ENCODE measurements at regions not wholly inside any gene's neighbourhood (a gene's known extent, or its start where the extent isn't known, plus 50 kb on each side); places are given as distances from the start of the nearest gene placed in this dataset.

DNA sequence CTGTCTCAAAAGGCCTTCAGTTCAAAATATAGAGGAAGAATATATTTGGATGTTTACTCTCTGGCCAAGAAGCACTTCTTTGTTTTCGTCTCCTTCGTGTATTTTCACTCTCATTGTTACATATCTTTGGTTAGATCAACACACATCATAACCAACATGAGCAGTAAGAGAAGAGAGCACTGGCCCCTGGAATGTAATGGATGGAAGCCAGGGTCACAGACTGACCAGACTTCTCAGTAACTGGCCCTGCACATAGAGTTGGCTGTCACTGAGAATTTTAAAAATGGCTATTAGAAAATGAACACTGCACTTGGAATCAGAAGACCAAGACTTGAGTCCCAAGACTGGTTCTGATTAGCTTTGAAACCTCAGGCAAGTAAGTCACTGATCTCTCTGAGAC lies 215.9 kb upstream of the RRP15 start:
- ChIA-PET RAD21 (ENCODE audit: unreplicated experiment) (no interaction called here), CTCF (interaction anchor here (0.9 kb wide), 1 partner anchor 14 kb away, joined by 3 read pairs; no protein-coding TSS in a partner anchor), SMC1A (ENCODE audit: uncharacterized antibody, unreplicated experiment) (interaction anchor here (0.8 kb wide), 1 partner anchor 73 kb away, joined by 3 read pairs; no protein-coding TSS in a partner anchor), POLR2A (no interaction called here)
- intact Hi-C loops (cut with micrococcal nuclease; ENCODE audit: unreplicated experiment) (no loop called here), in situ Hi-C loops (cut with MboI) (no loop called here)
- TF ChIP-seq YBX1 (IDR thresholded peaks at IDR 0.05), result no peak
- no peak for TF ChIP-seq IKZF1 (conservative IDR thresholded peaks at IDR 0.05)
- TF ChIP-seq, protein P1, sequence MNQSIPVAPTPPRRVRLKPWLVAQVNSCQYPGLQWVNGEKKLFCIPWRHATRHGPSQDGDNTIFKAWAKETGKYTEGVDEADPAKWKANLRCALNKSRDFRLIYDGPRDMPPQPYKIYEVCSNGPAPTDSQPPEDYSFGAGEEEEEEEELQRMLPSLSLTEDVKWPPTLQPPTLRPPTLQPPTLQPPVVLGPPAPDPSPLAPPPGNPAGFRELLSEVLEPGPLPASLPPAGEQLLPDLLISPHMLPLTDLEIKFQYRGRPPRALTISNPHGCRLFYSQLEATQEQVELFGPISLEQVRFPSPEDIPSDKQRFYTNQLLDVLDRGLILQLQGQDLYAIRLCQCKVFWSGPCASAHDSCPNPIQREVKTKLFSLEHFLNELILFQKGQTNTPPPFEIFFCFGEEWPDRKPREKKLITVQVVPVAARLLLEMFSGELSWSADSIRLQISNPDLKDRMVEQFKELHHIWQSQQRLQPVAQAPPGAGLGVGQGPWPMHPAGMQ (IDR thresholded peaks at IDR 0.05; ENCODE audit: borderline replicate concordance), result no peak
- TF ChIP-seq POU2F2 (IDR thresholded peaks at IDR 0.05; ENCODE audit: borderline replicate concordance, low read depth, low read length), result no peak
- TF ChIP-seq RUNX3 (IDR thresholded peaks at IDR 0.05; ENCODE audit: low read length), result no peak
- TF ChIP-seq, protein P2, sequence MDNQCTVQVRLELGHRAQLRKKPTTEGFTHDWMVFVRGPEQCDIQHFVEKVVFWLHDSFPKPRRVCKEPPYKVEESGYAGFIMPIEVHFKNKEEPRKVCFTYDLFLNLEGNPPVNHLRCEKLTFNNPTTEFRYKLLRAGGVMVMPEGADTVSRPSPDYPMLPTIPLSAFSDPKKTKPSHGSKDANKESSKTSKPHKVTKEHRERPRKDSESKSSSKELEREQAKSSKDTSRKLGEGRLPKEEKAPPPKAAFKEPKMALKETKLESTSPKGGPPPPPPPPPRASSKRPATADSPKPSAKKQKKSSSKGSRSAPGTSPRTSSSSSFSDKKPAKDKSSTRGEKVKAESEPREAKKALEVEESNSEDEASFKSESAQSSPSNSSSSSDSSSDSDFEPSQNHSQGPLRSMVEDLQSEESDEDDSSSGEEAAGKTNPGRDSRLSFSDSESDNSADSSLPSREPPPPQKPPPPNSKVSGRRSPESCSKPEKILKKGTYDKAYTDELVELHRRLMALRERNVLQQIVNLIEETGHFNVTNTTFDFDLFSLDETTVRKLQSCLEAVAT (IDR thresholded peaks at IDR 0.05), result no peak
- Histone ChIP-seq H3K79me2 (ENCODE audit: control insufficient read depth, insufficient read depth, low read length) (no peaks in the 10 kb centered on the region), H3K4me3 (no peak overlapping the region), H3K9me3 (replicated peaks; ENCODE audit: control insufficient read depth, insufficient read depth, low read length) (no peaks in the 10 kb centered on the region), H3K27ac (ENCODE audit: control insufficient read depth, insufficient read depth) (no peak overlapping the region), H3K4me2 (ENCODE audit: control insufficient read depth, insufficient read depth) (no peak overlapping the region), H3K4me1 (ENCODE audit: control insufficient read depth, insufficient read depth, low read length) (no peaks in the 10 kb centered on the region), H3K9ac (ENCODE audit: control insufficient read depth, insufficient read depth, low read length) (no peak overlapping the region), H3K36me3 (ENCODE audit: control insufficient read depth in 2 of 2, insufficient read depth in 2 of 2, low read length in 1 of 2) (no peaks in the 10 kb centered on the region), H2AFZ (ENCODE audit: control insufficient read depth, low read depth, low read length) (no peak overlapping the region), H4K20me1 (ENCODE audit: control insufficient read depth, insufficient read depth) (no peaks in the 10 kb centered on the region), H3K27me3 (replicated peaks in 1 of 2; ENCODE audit: control insufficient read depth in 2 of 2, insufficient read depth in 2 of 2, low read length in 1 of 2) (no peaks in the 10 kb centered on the region; a peak in 1 of 4 replicates)
- 2% methylated on average over 2 of the region's 2 CpGs for WGBS (ENCODE audit: insufficient coverage, insufficient replicate concordance, low lambda C conversion rate, missing lambda C conversion rate)
- DNase-seq (ENCODE audit: low read depth, low spot score), result no peak
- no peak for FAIRE-seq
- no peak for ATAC-seq
- BruUV-seq (replicated peaks), result no TSS peak

DNA sequence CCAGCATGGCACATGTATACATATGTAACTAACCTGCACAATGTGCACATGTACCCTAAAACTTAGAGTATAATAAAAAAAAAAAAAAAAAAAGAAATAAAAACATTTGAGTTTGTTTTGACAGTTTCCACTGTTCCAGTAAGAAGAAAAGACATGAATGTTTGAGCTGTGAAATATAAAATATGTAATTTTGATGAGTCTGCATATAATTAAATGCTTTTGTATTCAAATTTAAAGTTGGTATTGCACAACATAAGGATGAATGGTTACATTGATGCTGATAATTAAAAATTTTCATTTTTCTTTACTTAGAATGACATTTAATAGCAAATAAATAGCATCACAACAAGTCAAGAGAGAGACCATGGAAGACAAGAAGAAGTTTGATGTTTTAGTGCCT lies 212.0 kb upstream of the RRP15 start:
- no TSS peak for BruUV-seq (replicated peaks)
- H3K4me3 ChIP-seq, result no peak overlapping the region
- TF ChIP-seq SMARCA5 (IDR thresholded peaks at IDR 0.05) (no peak), CHD1 (IDR thresholded peaks at IDR 0.05; ENCODE audit: low read depth, low read length) (no peak), TCF12 (IDR thresholded peaks at IDR 0.05; ENCODE audit: low read depth, low read length) (no peak), RELA (IDR thresholded peaks at IDR 0.05; ENCODE audit: borderline replicate concordance, partially characterized antibody) (no peak), JUND (IDR thresholded peaks at IDR 0.05; ENCODE audit: low read depth, low read length) (no peak), DPF2 (IDR thresholded peaks at IDR 0.05) (no peak), JUNB (IDR thresholded peaks at IDR 0.05) (no peak), YBX1 (IDR thresholded peaks at IDR 0.05) (no peak), BHLHE40 (IDR thresholded peaks at IDR 0.05; ENCODE audit: borderline replicate concordance in 1 of 2, low read depth in 2 of 2, low read length in 1 of 2) (no peak), NBN (IDR thresholded peaks at IDR 0.05) (no peak), YY1 (IDR thresholded peaks at IDR 0.05; ENCODE audit: low read depth, low read length) (no peak)
- TF ChIP-seq, protein P3, sequence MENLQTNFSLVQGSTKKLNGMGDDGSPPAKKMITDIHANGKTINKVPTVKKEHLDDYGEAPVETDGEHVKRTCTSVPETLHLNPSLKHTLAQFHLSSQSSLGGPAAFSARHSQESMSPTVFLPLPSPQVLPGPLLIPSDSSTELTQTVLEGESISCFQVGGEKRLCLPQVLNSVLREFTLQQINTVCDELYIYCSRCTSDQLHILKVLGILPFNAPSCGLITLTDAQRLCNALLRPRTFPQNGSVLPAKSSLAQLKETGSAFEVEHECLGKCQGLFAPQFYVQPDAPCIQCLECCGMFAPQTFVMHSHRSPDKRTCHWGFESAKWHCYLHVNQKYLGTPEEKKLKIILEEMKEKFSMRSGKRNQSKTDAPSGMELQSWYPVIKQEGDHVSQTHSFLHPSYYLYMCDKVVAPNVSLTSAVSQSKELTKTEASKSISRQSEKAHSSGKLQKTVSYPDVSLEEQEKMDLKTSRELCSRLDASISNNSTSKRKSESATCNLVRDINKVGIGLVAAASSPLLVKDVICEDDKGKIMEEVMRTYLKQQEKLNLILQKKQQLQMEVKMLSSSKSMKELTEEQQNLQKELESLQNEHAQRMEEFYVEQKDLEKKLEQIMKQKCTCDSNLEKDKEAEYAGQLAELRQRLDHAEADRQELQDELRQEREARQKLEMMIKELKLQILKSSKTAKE (IDR thresholded peaks at IDR 0.05; ENCODE audit: low read depth, poor library complexity, severe bottlenecking), result no peak

More for the DNA sequence above, 212.0 kb upstream of the RRP15 start:
- in situ Hi-C loops (cut with MboI), result no loop called here
- Histone ChIP-seq H3K27me3 (replicated peaks in 1 of 2; ENCODE audit: control insufficient read depth in 2 of 2, insufficient read depth in 2 of 2, low read length in 1 of 2) (no peaks in the 10 kb centered on the region), H3K27ac (ENCODE audit: control insufficient read depth, insufficient read depth) (no peak overlapping the region), H3K4me1 (ENCODE audit: control insufficient read depth, insufficient read depth, low read length) (no peaks in the 10 kb centered on the region), H3K36me3 (ENCODE audit: control insufficient read depth in 2 of 2, insufficient read depth in 2 of 2, low read length in 1 of 2) (no peaks in the 10 kb centered on the region), H2AFZ (ENCODE audit: control insufficient read depth, low read depth, low read length) (no peak overlapping the region), H3K9ac (ENCODE audit: control insufficient read depth, insufficient read depth, low read length) (no peak overlapping the region), H4K20me1 (ENCODE audit: control insufficient read depth, insufficient read depth) (no peaks in the 10 kb centered on the region), H3K79me2 (ENCODE audit: control insufficient read depth, insufficient read depth, low read length) (no peaks in the 10 kb centered on the region), H3K4me2 (ENCODE audit: control insufficient read depth, insufficient read depth) (no peak overlapping the region), H3K9me3 (replicated peaks; ENCODE audit: control insufficient read depth, insufficient read depth, low read length) (no peaks in the 10 kb centered on the region)
- CTCF ChIA-PET, result no interaction called here
- RAD21 ChIA-PET (ENCODE audit: unreplicated experiment), result no interaction called here
- POLR2A ChIA-PET, result no interaction called here
- FAIRE-seq, result no peak
- intact Hi-C loops (cut with micrococcal nuclease; ENCODE audit: unreplicated experiment), result no loop called here
- SMC1A ChIA-PET (ENCODE audit: uncharacterized antibody, unreplicated experiment), result no interaction called here
- no peak for ATAC-seq
- DNase-seq (ENCODE audit: low read depth, low spot score), result no peak
